ENCODE measurements at regions not wholly inside any gene's neighbourhood (a gene's known extent, or its start where the extent isn't known, plus 50 kb on each side); places are given as distances from the start of the nearest gene placed in this dataset.

GRCh38 chr6:41427642-41428335 is 92.4 kb downstream of the NCR2 start:
- intact Hi-C loops (cut with DNase I) = loop anchor here (2.0 to 5.0 kb wide), 2 partner anchors 80 to 119 kb away; partner anchors contain the start of gene FOXP4
- DNase-seq (ENCODE audit: missing footprints) (no peak), ATAC-seq (peak; percentile 76)

- peak; percentile 9 for ATAC-seq
- intact Hi-C loops (cut with DNase I) = loop anchor here (5.0 kb wide), 1 partner anchor 79 kb away; no protein-coding TSS in a partner anchor
- DNase-seq (ENCODE audit: missing footprints) = no peak
Measured at GRCh38 chr6:41428336-41428995, 93.1 kb downstream of the NCR2 start.

GRCh38 chr6:41428996-41429421 is 93.6 kb downstream of the NCR2 start:
- ATAC-seq (peak; percentile 38), DNase-seq (ENCODE audit: missing footprints) (no peak)
- intact Hi-C loops (cut with DNase I) = loop anchor here (5.0 kb wide), 1 partner anchor 78 kb away; no protein-coding TSS in a partner anchor

GRCh38 chr6:41429506-41430504 is 94.4 kb downstream of the NCR2 start:
- intact Hi-C loops (cut with DNase I) = loop anchor here (5.0 kb wide), 1 partner anchor 77 kb away; no protein-coding TSS in a partner anchor
- DNase-seq (ENCODE audit: missing footprints) (no peak), ATAC-seq (no peak)

- DNase-seq (ENCODE audit: missing footprints) (no peak), ATAC-seq (no peak)
- intact Hi-C loops (cut with DNase I) = no loop called here
Measured at GRCh38 chr6:41430875-41431274, 95.5 kb downstream of the NCR2 start.

- intact Hi-C loops (cut with DNase I) = no loop called here
- DNase-seq (ENCODE audit: missing footprints) (no peak), ATAC-seq (no peak)
Measured at GRCh38 chr6:41432280-41432679, 96.9 kb downstream of the NCR2 start.

GRCh38 chr6:41434803-41435481 is 99.5 kb downstream of the NCR2 start:
- ATAC-seq = no peak
- DNase-seq (ENCODE audit: missing footprints) = no peak
- intact Hi-C loops (cut with DNase I) = no loop called here

GRCh38 chr6:41437604-41438003 is 102.2 kb downstream of the NCR2 start:
- ATAC-seq = no peak
- intact Hi-C loops (cut with DNase I) = no loop called here
- no peak for DNase-seq (ENCODE audit: missing footprints)

- DNase-seq (ENCODE audit: missing footprints) (no peak), ATAC-seq (no peak)
- intact Hi-C loops (cut with DNase I) = no loop called here
Measured at GRCh38 chr6:41438746-41439145, 103.3 kb downstream of the NCR2 start.

- DNase-seq (ENCODE audit: missing footprints) (no peak), ATAC-seq (no peak)
- intact Hi-C loops (cut with DNase I) = no loop called here
Measured at GRCh38 chr6:41439524-41440418, 104.4 kb downstream of the NCR2 start.

GRCh38 chr6:41440958-41441357 is 105.2 kb upstream of the FOXP4 start:
- DNase-seq (ENCODE audit: missing footprints) (no peak), ATAC-seq (no peak)
- intact Hi-C loops (cut with DNase I) = no loop called here

- intact Hi-C loops (cut with DNase I) = no loop called here
- no peak for DNase-seq (ENCODE audit: missing footprints)
- no peak for ATAC-seq
Measured at GRCh38 chr6:41441598-41442351, 104.4 kb upstream of the FOXP4 start.

- ATAC-seq (no peak), DNase-seq (ENCODE audit: missing footprints) (no peak)
- intact Hi-C loops (cut with DNase I) = no loop called here
Measured at GRCh38 chr6:41442352-41442672, 103.9 kb upstream of the FOXP4 start.

GRCh38 chr6:41442800-41443501 is 103.2 kb upstream of the FOXP4 start:
- DNase-seq (ENCODE audit: missing footprints) (no peak), ATAC-seq (peak; percentile 70)
- intact Hi-C loops (cut with DNase I) = no loop called here

- intact Hi-C loops (cut with DNase I) = no loop called here
- DNase-seq (ENCODE audit: missing footprints) (no peak), ATAC-seq (peak; percentile 72)
Measured at GRCh38 chr6:41443616-41444525, 102.3 kb upstream of the FOXP4 start.

- intact Hi-C loops (cut with DNase I) = no loop called here
- no peak for ATAC-seq
- DNase-seq (ENCODE audit: missing footprints) = no peak
Measured at GRCh38 chr6:41445261-41445660, 100.9 kb upstream of the FOXP4 start.
